Hematopoietic multipotent progenitor cell treated with erythropoietin and hydrocortisone succinate and interleukin-3 and kit ligand, for 17 days (in vitro differentiated cells): ENCODE measurements at regions not wholly inside any gene's neighbourhood (a gene's known extent, or its start where the extent isn't known, plus 50 kb on each side); places are given as distances from the start of the nearest gene placed in this dataset.

Experiments
- DNase-seq: peaks from one replicate; pipeline ENCODE4 v3.0.0-alpha.2; 2015; ENCODE audit warnings: low spot score

- DNase-seq, result no peak
Measured at GRCh38 chr5:165094782-165095181, 1589.4 kb downstream of the MAT2B start.

- DNase-seq, result no peak
Measured at GRCh38 chr5:165101709-165102108, 1596.3 kb downstream of the MAT2B start.

- no peak for DNase-seq
Measured at GRCh38 chr5:165104611-165105010, 1599.2 kb downstream of the MAT2B start.

GRCh38 chr5:165108809-165109208, 1603.4 kb downstream of the MAT2B start:
- no peak for DNase-seq

GRCh38 chr5:165119175-165119574, 1613.8 kb downstream of the MAT2B start:
- no peak for DNase-seq

- DNase-seq, result no peak
Measured at GRCh38 chr5:165126598-165126997, 1621.2 kb downstream of the MAT2B start.

GRCh38 chr5:165127941-165128340, 1622.5 kb downstream of the MAT2B start:
- no peak for DNase-seq

- no peak for DNase-seq
Measured at GRCh38 chr5:165130656-165131055, 1625.2 kb downstream of the MAT2B start.

- DNase-seq, result no peak
Measured at GRCh38 chr5:165134155-165134554, 1628.7 kb downstream of the MAT2B start.

GRCh38 chr5:165135565-165135964, 1630.1 kb downstream of the MAT2B start:
- no peak for DNase-seq

GRCh38 chr5:165137701-165138100, 1632.3 kb downstream of the MAT2B start:
- DNase-seq, result no peak

- no peak for DNase-seq
Measured at GRCh38 chr5:165138236-165138635, 1632.8 kb downstream of the MAT2B start.

- no peak for DNase-seq
Measured at GRCh38 chr5:165139262-165139661, 1633.8 kb downstream of the MAT2B start.

GRCh38 chr5:165139721-165140120, 1634.3 kb downstream of the MAT2B start:
- no peak for DNase-seq

GRCh38 chr5:165143741-165144140, 1638.3 kb downstream of the MAT2B start:
- no peak for DNase-seq

- DNase-seq, result no peak
Measured at GRCh38 chr5:165149431-165149830, 1644.0 kb downstream of the MAT2B start.

GRCh38 chr5:165152058-165152457, 1646.6 kb downstream of the MAT2B start:
- no peak for DNase-seq

- no peak for DNase-seq
Measured at GRCh38 chr5:165157219-165157618, 1651.8 kb downstream of the MAT2B start.

GRCh38 chr5:165161204-165161603, 1655.8 kb downstream of the MAT2B start:
- no peak for DNase-seq

- no peak for DNase-seq
Measured at GRCh38 chr5:165163861-165164260, 1658.4 kb downstream of the MAT2B start.

GRCh38 chr5:165173651-165174050, 1668.2 kb downstream of the MAT2B start:
- DNase-seq, result no peak

GRCh38 chr5:165175041-165175440, 1669.6 kb downstream of the MAT2B start:
- no peak for DNase-seq

- no peak for DNase-seq
Measured at GRCh38 chr5:165184183-165184582, 1678.8 kb downstream of the MAT2B start.

GRCh38 chr5:165185716-165186115, 1680.3 kb downstream of the MAT2B start:
- no peak for DNase-seq

GRCh38 chr5:165187815-165188214, 1682.4 kb downstream of the MAT2B start:
- no peak for DNase-seq
